Nephron (organoid): ENCODE measurements at regions not wholly inside any gene's neighbourhood (a gene's known extent, or its start where the extent isn't known, plus 50 kb on each side); places are given as distances from the start of the nearest gene placed in this dataset.

ENCODE experiments used
- H3K27ac Mint-ChIP-seq, 3 experiments: 2 replicates each; pipeline ENCODE4 v1.8.0; 2020; ENCODE audit warnings: mixed read lengths in 3 of 3, mild to moderate bottlenecking in 2 of 3, moderate library complexity in 1 of 3
- H3K27me3 Mint-ChIP-seq: 2 replicates; pipeline ENCODE4 v1.8.0; 2021; ENCODE audit warnings: low read depth, mild to moderate bottlenecking, moderate library complexity, mixed read lengths
- H3K36me3 Mint-ChIP-seq: 2 replicates; pipeline ENCODE4 v1.8.0; 2020; ENCODE audit warnings: low read depth, mixed read lengths
- H3K4me1 Mint-ChIP-seq: 2 replicates; pipeline ENCODE4 v1.8.0; 2020; ENCODE audit warnings: mixed read lengths
- H3K4me3 Mint-ChIP-seq, 3 experiments: 2 replicates each; pipeline ENCODE4 v1.8.0; 2020; ENCODE audit warnings: mild to moderate bottlenecking in 3 of 3, mixed read lengths in 3 of 3, moderate library complexity in 2 of 3
- H3K9me3 Mint-ChIP-seq: 2 replicates; pipeline ENCODE4 v1.8.0; 2020; ENCODE audit warnings: mixed read lengths
- TF ChIP-seq, protein P1 (sequence below), 3 experiments: fragments of 200-600 bp; sonication (generic); IDR thresholded peaks; one replicate each; pipeline ENCODE4 v1.5.0; 2021; ENCODE audit warnings: antibody characterized with exemption in 3 of 3; ENCODE audit not compliant: unreplicated experiment in 3 of 3

- Mint-ChIP-seq H3K4me1 (peaks cover 57% of the 10 kb centered on the region), H3K4me3 (no peak overlapping the region), H3K36me3 (no peaks in the 10 kb centered on the region), H3K9me3 (no peaks in the 10 kb centered on the region), H3K27me3 (peaks cover 3% of the 10 kb centered on the region), H3K27ac (peak overlapping the region; percentile 29 to 88 (median 47))
- TF ChIP-seq, protein P1, sequence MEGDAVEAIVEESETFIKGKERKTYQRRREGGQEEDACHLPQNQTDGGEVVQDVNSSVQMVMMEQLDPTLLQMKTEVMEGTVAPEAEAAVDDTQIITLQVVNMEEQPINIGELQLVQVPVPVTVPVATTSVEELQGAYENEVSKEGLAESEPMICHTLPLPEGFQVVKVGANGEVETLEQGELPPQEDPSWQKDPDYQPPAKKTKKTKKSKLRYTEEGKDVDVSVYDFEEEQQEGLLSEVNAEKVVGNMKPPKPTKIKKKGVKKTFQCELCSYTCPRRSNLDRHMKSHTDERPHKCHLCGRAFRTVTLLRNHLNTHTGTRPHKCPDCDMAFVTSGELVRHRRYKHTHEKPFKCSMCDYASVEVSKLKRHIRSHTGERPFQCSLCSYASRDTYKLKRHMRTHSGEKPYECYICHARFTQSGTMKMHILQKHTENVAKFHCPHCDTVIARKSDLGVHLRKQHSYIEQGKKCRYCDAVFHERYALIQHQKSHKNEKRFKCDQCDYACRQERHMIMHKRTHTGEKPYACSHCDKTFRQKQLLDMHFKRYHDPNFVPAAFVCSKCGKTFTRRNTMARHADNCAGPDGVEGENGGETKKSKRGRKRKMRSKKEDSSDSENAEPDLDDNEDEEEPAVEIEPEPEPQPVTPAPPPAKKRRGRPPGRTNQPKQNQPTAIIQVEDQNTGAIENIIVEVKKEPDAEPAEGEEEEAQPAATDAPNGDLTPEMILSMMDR (IDR thresholded peaks at IDR 0.05; ENCODE audit: unreplicated experiment in 3 of 3): no peak
These were observed 171.0 kb upstream of the PRICKLE1 start for GRCh38 chr12:42760550-42760949.

GRCh38 chr12:42759622-42760273 lies 170.2 kb upstream of the PRICKLE1 start:
- peaks cover 57% of the 10 kb centered on the region for H3K4me1 Mint-ChIP-seq
- no peaks in the 10 kb centered on the region for H3K36me3 Mint-ChIP-seq
- H3K27me3 Mint-ChIP-seq: peaks cover 3% of the 10 kb centered on the region
- no peaks in the 10 kb centered on the region for H3K9me3 Mint-ChIP-seq
- peak overlapping the region in 2 of 3 experiments; percentile 65 to 88 for H3K27ac Mint-ChIP-seq
- H3K4me3 Mint-ChIP-seq: no peak overlapping the region
- TF ChIP-seq, protein P1 (IDR thresholded peaks at IDR 0.05; ENCODE audit: unreplicated experiment in 3 of 3): no peak

DNA sequence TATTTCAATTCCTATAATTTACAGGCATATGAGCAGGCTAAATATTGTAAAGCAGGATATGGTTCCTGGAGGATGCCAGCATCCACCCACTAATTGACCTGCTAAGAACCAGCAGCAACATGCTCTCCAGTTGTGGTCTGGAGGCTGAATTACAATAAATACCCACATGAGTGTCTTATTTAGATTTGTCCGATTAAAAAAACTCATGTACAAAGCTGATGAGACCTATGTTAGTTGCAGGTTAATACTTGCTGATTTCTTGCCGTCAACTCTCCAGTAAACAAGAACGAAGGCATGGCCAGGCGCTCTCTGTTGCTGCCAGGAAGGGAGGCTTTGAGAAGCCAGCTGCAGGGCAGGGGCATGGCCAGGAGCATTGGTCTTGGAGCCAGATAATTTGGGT lies 169.3 kb upstream of the PRICKLE1 start:
- Mint-ChIP-seq H3K27me3 (peaks cover 3% of the 10 kb centered on the region), H3K9me3 (no peaks in the 10 kb centered on the region), H3K36me3 (no peaks in the 10 kb centered on the region), H3K4me3 (no peak overlapping the region), H3K27ac (peak overlapping the region; percentile 27 to 88 (median 65)), H3K4me1 (peaks cover 57% of the 10 kb centered on the region)
- TF ChIP-seq, protein P1 (IDR thresholded peaks at IDR 0.05; ENCODE audit: unreplicated experiment in 3 of 3): no peak

GRCh38 chr12:42757624-42758119 lies 168.1 kb upstream of the PRICKLE1 start:
- H3K27me3 Mint-ChIP-seq: no peaks in the 10 kb centered on the region
- H3K27ac Mint-ChIP-seq: peak overlapping the region; percentile 88 to 96 (median 95)
- TF ChIP-seq, protein P1 (IDR thresholded peaks at IDR 0.05; ENCODE audit: unreplicated experiment in 3 of 3): no peak
- H3K36me3 Mint-ChIP-seq: no peaks in the 10 kb centered on the region
- peaks cover 2% of the 10 kb centered on the region for H3K9me3 Mint-ChIP-seq
- no peak overlapping the region for H3K4me3 Mint-ChIP-seq
- H3K4me1 Mint-ChIP-seq: peaks cover 56% of the 10 kb centered on the region

DNA sequence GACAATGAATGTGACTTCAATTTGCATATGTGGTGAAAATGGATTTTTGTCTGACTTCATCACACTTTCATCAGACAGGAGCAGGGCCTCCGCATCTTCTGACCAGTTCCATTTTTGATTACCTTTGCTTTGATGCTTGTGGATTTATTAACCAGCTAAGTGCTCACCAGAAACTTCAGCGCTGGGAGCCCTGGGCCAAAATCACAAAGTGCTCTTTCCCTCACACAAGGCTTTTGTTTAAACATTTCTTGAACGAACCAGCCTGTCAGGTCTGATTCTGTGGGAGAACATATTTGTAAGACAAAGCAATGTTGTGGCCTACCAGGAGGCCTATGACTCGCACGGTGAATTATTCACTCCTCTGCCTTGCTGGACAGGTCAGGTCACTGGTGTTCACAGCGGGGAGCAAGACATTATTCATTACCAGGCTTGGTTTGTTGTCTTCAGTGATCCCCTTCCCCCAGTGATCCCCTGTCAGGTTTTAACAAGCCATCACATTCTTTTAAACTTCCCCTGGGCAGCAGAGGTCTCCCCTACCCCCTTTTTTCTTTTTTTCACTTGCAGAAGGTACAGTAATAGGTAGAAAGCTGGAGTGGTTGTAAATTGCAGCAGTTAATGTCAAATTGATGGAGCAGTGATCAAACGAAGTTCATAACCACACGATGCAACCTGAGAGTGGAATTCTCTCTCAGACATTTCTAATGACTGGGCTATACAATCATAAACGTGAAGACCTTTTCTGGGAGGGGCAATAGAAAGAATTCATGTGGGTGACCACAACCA lies 167.5 kb upstream of the PRICKLE1 start:
- Mint-ChIP-seq H3K27me3 (no peaks in the 10 kb centered on the region), H3K36me3 (no peaks in the 10 kb centered on the region), H3K4me3 (no peak overlapping the region), H3K4me1 (peaks cover 49% of the 10 kb centered on the region), H3K9me3 (peaks cover 2% of the 10 kb centered on the region), H3K27ac (peak overlapping the region; percentile 88 to 96 (median 95))
- TF ChIP-seq, protein P1 (IDR thresholded peaks at IDR 0.05; ENCODE audit: unreplicated experiment in 3 of 3): no peak
